NCI-H748 treated with DMSO at 0.1 percent for 48 hours (cell line): ENCODE measurements at regions not wholly inside any gene's neighbourhood (a gene's known extent, or its start where the extent isn't known, plus 50 kb on each side); places are given as distances from the start of the nearest gene placed in this dataset.
A peak's percentile ranks its signal among the peaks of the same experiment; 100 is the strongest.

Experiments
- DNase-seq: peaks from one replicate; lab custom pipeline; 2025; lab: John Stamatoyannopoulos, UW

DNA sequence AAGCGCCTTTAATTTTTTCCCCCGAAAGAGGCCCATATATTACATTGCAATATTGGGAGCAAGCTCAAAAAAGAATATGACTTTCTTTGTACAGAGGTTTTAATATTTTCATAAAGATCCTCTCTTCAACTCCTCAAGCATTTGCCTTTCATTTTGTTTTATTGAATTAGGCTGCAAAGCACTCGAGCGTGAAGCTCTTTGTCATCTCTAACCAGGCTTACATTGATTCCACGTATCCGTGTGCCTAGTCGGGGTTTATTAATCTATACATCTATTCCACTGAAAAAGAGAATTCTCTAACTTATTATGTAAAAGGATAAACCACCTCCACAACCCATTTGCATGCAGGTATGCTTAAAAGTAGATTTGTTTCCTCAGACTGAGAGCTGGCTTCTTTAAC lies 234.8 kb upstream of the TMPO start:
- no peak for DNase-seq

DNA sequence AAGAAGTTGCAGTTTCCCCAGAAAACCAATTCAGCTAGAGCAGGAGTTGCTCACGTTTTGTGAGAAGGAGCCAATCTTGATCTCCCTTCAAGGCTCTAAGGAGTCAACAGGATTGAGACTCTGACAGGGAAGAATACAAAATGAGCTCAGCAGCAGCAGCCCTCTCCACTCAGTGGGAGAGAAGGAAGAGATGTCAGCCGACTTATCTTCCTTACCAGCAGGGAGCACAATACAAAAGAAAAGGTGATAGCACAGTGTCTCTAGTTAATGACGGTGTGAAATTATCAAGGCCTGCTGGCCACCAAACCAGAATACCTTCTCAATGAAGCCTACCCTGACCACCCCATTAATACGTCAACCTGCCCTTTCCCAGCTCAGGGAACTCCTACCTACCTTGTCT lies 223.6 kb upstream of the TMPO start:
- DNase-seq = no peak

DNA sequence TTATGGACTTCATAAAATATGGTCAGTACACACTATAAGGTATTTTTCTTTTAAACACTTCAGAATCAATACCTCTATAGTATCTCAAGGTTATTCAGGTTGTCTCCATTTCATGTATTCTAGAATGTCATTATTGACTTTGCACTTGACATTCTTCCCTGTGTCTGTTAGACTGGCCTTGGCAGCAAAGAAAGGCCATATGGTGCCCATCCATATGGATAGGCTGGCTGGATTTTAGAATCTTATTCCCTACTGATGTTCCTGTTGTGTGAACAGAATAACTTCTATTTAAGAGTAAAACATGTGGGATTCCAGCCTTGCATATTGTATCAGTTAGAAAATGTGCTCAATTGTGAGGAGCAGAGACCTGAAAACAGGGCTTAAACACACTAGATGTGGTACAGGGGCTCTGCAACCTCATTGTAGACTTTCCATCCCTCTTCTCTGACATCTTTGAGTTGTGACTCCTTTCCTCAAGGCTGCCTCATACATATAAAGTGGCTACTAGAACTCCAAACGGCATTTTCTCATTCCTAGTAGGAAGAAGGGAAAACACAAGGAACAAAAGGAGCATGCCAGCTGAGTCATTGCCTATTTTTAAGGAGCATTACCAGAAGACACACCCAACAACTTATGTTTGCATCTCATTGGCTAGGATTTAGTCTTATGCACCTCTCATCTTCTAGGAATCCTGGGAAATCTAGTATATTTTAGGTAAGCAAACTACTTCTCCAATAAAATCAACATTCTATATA lies 221.2 kb upstream of the TMPO start:
- no peak for DNase-seq

DNA sequence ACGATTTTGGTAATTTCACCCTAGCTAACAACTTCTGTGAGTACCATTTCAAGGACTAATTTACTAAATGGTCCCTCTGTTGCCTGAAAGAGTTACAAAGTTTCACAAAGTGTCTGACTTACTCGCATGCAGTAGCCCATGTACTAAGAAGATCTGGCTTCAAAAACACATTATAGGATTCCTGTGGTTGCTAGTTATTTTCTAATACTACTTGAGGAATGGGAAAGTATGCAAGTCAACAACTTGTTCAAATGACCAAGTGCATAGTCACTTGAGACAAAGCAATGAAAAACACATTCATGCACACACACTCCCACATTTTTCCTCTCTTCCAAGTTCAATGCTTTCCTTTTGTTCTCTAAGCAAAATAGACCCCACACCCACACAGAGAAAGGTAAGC lies 219.7 kb upstream of the TMPO start:
- DNase-seq = no peak

DNA sequence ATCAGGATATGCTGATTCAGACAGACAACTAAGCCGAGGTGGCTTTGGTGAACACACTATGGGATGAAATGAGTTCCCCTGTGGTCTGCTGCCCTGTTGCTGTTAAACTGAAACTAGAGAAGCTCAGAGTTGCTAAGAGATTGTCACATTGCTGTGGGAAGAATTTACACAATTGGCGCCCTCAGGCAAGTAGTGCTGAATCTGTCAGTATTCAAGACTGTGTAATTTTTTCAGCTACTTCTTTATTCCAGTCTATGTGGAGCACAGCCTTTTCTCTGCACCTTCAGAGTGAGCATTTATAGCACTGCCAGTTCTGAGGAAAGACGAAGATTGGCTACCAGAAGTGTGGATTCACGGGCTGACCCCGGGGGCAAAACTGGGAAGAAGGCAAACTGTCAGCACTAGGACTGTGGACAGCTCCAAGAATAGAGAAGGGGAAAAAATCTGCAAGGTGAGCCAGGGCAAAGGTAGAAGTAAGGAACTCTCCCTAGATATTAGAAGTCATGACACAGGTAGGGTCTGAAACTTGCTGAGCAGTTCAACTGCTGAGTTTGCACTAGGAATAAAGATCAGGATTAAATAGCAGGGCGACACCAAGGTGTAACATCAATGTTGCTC lies 218.8 kb upstream of the TMPO start:
- no peak for DNase-seq

DNA sequence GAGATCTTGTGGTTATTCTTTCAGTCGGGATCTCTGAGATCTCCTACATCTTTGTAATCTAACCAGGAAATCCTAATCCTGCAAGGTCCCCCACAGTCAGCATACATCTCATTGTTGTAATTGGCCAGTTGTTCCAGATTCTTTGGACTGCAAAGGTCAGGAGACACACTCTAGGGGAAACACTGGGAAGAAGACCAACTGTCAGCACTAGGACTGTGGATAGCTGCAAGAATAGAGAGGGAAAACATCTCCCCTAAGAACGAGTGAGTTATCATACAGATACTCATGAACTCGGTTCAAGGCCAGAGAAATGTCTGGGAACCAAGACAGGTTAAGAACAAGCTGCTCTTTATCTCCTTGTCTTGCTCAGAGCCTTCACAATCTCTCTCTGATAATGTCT lies 217.9 kb upstream of the TMPO start:
- no peak for DNase-seq

DNA sequence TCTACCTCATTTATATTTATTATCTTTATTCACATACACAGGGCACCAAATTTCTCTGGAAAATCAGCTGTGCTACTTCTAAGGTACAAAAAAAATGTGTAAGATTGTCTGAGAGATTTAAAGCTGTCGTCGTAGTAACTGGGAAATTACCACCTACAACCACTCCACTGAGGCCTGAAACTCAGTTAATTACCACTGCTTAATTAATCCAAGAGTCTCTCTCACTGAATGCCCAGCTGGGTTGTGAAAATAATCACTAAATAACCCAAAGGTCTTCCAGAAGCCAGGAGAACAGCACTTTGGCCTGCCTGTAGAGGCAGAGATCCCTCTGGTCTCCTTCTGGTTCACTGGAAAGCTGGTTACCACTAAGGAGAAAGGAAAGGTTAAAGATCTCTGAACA lies 207.2 kb upstream of the TMPO start:
- no peak for DNase-seq

DNA sequence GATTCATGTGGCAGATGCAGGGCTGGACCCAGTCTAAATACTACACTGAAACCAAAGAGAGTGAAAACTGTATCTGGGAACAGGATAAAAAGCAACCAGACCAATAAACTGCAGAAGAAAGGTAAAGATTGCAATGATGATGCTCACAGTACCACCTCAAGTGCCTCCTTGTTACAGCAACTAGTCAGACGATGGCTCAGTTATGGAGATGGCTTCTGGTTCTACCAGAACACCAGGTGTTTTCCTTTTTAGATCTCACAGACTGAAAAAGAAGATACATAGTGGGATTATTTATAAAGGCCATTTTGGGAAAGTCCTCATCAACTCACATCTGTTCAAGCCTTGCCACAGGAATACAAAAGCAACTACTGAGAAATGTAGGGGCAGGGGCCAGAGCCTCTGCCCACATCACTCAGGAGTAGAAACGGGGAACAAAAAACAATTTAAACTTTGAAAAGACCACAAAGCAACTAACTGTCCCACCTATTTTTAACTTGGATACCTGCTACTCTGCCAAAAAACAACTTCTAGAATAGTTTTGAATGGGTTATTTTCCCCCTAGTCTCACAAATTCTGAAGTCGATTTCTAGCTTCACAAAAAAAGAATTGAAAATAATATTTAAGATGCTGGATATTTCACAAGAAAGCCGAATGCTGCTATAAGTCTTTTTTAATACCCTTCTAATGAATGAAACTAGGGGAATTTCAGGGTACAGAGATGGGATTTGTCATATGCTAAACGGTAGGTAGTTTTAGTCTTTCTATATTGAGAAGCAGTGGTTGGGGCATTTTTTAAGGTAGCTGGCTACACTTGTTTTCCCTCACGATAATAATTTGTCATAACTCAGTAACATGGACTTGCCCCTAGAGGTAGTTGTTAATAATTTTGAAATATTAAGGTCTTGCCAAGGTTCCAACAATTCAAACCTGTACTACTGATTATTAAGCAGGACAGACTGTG lies 197.2 kb upstream of the TMPO start:
- no peak for DNase-seq

DNA sequence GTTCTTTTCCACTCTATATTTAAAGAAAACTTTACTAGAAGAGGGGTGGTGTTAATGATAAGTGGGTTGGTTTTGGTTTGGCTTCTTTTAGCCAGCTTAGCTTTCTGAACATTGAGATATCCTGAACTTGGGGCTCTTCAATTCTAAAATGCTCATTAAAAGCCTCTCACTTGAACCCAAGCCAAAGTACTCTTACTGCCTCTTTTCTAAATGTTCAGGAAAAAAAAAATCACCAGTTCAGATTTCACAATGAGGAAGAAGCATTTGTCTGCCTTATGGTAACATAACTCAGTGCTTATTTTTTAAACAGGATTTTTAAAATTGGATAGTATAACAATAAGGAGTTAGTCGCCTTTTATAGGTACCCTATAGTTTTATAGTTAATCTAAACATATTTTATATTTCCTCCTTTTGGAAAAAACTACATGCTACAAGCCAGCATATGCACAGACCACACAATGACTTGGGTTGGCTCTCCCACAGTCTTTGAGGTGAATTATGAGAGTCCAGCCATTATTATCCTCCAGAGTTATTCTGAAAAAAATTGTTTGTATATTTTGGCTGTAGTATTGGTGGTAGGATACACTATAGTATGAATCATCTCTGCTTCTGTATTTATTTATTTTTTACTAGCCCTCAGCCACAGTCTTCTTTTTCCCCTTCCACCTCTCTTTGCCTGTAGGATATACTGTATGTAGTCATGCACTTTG lies 195.5 kb upstream of the TMPO start:
- DNase-seq = no peak

DNA sequence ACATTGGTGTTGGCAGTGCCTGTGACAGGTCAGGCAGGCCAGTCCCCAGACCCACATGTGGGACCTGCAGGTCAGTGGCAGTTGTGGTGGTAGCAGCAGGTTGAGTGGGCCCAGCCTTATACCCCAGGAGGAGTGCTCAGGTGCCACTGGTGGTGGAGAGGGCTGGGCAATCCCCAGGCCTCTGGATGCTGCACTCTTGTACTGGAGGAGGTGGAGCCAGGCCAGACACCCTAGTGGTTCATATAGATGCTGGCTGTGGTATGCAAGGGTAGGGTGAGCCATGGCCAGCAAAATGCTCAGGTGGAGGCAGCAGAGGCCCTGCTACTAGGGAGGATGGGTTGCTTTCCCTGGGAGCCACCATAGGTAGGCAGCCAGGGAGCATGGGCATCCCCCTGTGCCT lies 190.4 kb upstream of the TMPO start:
- DNase-seq = no peak

DNA sequence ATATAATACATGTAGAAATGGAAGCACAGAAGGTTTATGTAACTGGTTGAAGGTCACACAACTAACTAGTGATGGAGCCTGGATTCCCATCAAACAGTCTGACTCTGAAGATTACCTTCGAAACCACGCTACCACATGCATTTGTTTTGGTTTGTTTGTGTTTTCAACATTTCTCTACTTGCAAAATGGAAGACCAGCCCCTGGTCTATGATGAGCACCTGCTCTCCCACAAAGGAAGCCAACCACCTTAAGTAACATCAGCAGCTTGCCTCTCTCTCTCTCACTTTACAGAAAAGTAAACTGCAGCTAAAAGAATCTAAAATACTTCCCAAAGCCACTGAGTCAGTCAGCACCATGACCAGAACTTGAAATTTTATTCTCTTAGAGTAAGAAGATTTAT lies 186.9 kb upstream of the TMPO start:
- no peak for DNase-seq

DNA sequence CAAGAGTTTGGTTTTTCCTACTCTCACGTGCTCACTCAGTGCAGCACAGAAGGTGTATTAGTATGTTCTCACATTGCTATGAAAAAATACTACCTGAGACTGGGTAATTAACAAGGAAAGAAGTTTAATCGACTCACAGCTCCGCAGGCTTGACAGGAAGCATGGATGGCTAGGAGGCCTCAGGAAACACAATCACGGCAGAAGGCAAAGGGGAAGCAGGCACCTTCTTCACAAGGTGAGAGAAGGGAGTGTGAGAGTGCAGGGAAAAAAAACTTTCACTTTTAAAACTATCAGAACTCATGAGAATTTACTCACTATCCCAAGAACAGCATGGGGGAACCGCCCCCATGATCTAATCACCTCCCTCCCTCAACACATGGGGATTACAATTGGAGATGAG lies 185.8 kb upstream of the TMPO start:
- DNase-seq = no peak

DNA sequence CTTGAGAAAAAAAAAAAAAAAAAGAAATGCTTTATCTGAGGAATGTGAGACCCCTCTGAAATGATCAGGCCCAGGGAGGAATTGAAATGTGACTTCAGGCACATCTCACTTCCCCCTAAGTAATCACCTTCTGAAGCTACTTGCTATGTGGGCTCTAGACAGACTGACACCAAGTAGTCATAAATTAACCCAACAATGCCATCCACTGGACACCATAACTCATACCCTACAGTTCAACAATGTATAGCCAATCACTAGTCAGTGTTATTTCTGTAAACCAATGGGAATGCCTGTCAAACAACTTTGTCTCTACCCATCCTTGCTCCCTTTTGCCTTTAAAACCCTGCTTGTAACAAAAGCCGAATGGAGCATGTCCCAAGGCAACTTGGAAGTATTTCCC lies 182.7 kb upstream of the TMPO start:
- DNase-seq = peak; percentile 45

DNA sequence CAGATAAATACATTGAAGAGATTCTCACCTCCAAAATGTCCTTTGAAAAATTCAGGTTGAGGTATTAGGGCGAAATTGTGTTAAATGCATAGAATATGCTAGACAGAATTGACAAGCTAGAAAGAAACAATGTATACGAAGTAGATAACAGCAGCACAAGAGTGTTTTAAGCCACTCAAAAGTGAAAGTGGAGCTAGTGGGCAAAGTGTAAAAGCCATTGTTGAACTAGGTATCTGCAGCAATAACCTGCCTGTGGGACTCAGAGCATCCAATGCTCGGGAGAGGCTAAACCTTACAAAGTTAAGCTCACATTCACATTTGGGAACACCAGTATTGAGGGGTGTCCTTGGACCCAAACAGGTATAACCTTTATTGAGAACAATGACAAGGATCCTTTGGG lies 180.6 kb upstream of the TMPO start:
- DNase-seq = no peak

DNA sequence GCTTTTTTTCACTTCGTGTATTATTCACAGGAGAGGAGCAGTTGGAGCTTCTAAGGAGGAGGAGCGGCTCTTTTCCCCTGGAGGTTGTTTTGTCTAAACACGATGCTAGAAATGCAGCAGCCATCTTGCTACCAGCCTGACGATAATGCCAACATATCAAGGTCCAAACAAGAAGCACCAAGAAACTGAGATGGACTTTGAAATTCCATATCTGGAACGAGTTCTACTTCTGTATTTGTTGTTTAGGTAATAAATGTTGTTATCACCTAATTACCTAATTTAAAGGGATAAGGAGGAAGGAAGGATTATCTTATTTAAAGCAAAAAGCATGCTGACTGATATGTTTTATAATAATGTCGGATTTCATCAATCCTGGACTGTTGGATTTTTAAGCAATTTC lies 174.4 kb upstream of the TMPO start:
- DNase-seq = no peak

DNA sequence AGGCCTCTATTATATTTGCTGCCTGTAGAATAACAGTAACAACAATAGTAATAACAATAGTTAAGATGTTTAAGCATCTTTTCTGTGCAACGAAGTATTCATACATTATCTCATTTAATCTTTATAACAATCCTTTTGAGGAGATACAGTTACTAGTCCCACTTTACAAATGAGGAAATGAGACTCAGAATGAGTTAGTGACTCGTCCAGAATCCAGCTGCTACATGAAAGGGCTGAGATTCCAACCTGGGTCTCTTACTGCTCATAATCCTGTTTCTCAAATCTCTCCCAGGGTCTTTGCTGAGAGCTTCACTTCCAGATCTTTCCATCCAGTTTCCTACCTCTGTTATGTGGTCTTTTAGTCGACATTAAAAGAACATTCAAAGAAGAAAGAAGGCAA lies 173.7 kb upstream of the TMPO start:
- DNase-seq = no peak

DNA sequence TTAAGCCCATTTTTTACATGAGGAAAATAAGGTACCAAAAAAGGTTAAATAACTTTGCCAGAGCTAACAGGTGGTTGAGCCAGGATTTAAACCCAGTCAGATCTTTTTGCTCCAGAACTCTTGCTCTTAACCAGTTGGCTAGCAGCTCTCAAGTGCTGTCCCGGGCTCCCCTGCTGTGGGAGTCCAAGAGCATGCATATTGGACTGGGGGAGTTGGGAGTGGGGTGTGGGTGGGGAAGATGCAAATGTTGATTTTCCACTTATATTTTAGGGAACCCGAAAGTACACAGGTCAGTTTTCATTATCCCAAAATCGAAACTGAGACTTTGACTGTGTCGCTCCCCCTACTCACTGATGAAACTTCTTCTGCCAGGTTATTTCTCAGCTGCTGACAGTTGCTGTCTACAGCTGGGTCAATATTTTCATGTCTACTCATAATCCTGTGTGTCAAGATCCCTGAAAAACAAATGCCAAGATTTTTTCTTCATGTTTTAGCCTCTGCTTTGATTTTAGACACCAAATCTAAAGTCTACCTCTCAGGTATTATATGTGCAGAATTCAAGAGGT lies 172.3 kb upstream of the TMPO start:
- DNase-seq = no peak

DNA sequence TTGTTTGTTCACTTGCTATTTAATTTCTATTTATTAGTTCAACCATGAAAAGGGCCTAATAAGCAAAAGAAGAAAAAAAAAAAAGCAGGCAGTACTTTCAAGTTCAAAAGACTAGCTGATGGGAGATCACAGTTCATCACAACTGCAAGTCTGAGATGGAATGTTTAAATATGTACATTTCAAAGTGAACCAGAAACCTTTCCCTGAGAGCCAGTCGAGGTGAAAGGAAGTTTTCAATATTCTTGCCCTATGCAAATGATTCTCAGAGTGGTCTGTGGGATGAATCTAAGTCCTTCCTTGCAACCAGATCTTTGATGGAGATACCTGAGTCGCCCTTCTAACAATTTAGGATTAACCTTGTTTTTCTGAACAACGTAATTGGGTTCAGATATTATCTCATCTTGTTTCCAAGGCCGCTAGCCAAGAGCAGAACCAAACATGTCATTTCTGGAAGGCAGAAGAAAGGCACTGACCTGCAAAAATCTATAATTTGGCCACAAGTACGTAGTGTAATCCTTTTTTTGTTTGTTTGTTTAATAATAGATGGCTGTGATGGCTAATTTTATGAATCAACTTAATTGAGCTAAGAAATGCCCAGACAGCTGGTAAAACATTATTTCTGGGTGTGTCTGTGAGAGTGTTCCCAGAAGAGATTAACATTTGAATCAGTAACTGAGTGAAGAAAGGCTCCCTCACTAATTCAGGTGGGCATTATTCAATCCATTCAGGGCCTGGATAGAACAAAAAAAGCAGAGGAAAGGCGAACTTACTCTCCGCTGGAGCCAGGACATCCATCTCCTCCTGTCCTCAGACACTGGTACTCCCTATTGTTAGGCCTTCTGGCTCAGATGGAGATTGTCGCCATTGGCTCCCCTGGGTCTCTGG lies 171.1 kb upstream of the TMPO start:
- DNase-seq = peak; percentile 92

DNA sequence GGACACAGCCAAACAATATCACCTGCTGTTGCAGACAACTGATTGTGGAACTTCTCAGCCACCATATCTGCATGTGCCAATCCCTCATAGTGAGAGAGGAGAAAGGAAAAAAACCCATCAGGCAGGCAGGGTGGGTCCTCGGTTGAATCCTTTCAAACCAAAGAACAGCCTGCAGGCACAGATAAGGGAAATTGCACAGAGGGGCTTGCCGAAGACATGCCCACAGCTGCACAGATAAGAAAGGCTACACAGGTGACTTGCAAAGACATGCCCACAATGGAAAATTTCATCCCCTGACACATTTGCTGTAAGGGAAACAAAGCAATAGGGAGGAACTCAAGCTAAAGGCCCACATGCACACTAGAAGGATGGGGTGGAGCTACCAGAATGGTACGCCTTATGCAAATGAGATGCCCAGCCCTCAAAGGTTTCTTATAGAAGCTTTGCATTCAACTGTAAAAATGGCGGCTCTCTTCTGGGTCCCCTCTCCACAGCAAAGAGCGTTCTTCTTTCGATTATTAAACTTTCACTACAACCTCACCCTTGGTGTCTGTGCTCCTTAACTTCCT lies 170.0 kb upstream of the TMPO start:
- DNase-seq = no peak

DNA sequence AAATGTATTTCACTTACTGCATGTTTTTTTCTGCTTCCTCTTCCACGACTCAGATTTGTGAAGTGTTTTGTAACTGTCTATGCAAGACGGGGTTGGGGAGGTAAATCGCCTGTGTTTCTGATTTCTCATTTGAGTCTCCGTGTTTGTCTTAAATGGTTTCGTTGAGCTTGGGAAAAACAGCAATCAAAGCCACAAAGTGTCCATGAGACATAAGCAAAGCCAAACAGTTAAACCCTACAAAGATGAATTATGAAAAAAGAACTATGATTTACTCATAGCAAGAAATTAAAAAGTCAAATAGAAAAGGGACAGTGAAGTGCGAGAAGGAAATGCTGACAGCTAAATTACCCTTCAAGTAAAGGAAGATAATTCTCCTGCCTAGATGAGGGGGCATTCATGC lies 164.3 kb upstream of the TMPO start:
- no peak for DNase-seq

DNA sequence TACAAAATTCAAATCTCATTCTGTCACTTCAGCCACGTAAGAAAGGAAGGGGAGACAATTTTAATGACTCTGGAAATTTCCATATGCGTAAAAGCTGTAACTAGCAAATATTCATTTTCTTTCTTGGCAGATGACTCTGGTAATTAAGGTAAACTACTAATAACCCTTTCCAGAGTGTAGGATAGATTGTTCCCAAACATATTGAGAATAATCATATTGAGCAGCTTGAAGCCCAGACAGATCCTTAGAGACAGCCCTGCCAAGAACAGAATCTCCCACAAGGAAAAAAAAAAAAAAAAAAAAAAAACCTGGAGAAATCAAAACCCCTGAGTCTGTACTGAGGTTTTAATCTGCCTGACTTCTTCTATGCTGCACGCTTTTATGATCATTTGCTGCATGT lies 163.6 kb upstream of the TMPO start:
- DNase-seq = no peak
